IMR-90 (cell line): ENCODE measurements at regions not wholly inside any gene's neighbourhood (a gene's known extent, or its start where the extent isn't known, plus 50 kb on each side); places are given as distances from the start of the nearest gene placed in this dataset.

Experiments used
- ATAC-seq: fragments of 200-7000 bp; cut with Tn5 transposase; 2 replicates; pipeline ENCODE4 v1.9.1; 2020; ENCODE audit warnings: low read depth, mild to moderate bottlenecking, moderate library complexity
- BruUV-seq: library from RNA; stranded (reverse); fragments of 400-500 nt; replicated peaks from 2 replicates; lab custom pipeline; 2021; lab: Mats Ljungman, UMichigan
- CTCF ChIA-PET: fragments of 300-600 bp; formaldehyde crosslinking; extraction: SDS; loops from one replicate; lab custom pipeline; 2021; ENCODE audit warnings: antibody characterized with exemption; lab: Yijun Ruan, JAX
- POLR2A ChIA-PET: fragments of 300-600 bp; sonication (Branson Sonifier 250); formaldehyde crosslinking; loops from one replicate; lab custom pipeline; 2022; ENCODE audit warnings: antibody characterized with exemption; ENCODE audit not compliant: unreplicated experiment; lab: Charles Lee
- DNase-seq: peaks from one replicate; pipeline ENCODE4 v3.0.0; 2013
- H2AFZ ChIP-seq: replicated peaks from 2 replicates; pipeline ENCODE3; 2013; ENCODE audit warnings: low read length, mild to moderate bottlenecking; ENCODE audit not compliant: poor library complexity
- H2AK5ac ChIP-seq: 2 replicates; pipeline ENCODE4 v1.6.1; 2013; ENCODE audit warnings: low read depth, low read length, inconsistent platforms
- H2AK9ac ChIP-seq: replicated peaks from 2 replicates; pipeline ENCODE3; 2013; ENCODE audit warnings: mild to moderate bottlenecking, low read depth, low read length, moderate library complexity; ENCODE audit not compliant: poor library complexity
- H2BK120ac ChIP-seq: 2 replicates; pipeline ENCODE4 v1.6.1; 2013; ENCODE audit warnings: low read depth, low read length, inconsistent platforms
- H2BK15ac ChIP-seq: 3 replicates; pipeline ENCODE4 v1.6.1; 2013; ENCODE audit warnings: low read depth, low read length, inconsistent platforms
- H2BK20ac ChIP-seq: 2 replicates; pipeline ENCODE4 v1.6.1; 2013; ENCODE audit warnings: low read depth, mild to moderate bottlenecking, inconsistent platforms, low read length, moderate library complexity
- H2BK5ac ChIP-seq: 2 replicates; pipeline ENCODE4 v1.6.1; 2013; ENCODE audit warnings: mild to moderate bottlenecking, low read depth, low read length, inconsistent platforms; ENCODE audit not compliant: poor library complexity, severe bottlenecking
- H3K14ac ChIP-seq: replicated peaks from 2 replicates; pipeline ENCODE4 v1.6.1; 2013; ENCODE audit warnings: low read depth, low read length, inconsistent platforms
- H3K18ac ChIP-seq: 2 replicates; pipeline ENCODE4 v1.6.1; 2013; ENCODE audit warnings: low read depth, low read length, control low read depth
- H3K23ac ChIP-seq: 2 replicates; pipeline ENCODE4 v1.6.1; 2013; ENCODE audit warnings: low read depth, low read length, inconsistent platforms
- H3K27ac ChIP-seq: 2 replicates; pipeline ENCODE4 v1.5.1; 2013; ENCODE audit warnings: mild to moderate bottlenecking, control low read depth, low read length; ENCODE audit not compliant: insufficient read depth
- H3K27me3 ChIP-seq: 2 replicates; pipeline ENCODE4 v1.6.1; 2013; ENCODE audit warnings: low read length; ENCODE audit not compliant: control insufficient read depth, insufficient read depth
- H3K36me3 ChIP-seq: 2 replicates; pipeline ENCODE4 v1.6.1; 2013; ENCODE audit warnings: low read length, mixed read lengths; ENCODE audit not compliant: control insufficient read depth, insufficient read depth
- H3K4ac ChIP-seq: 2 replicates; pipeline ENCODE4 v1.6.1; 2013; ENCODE audit warnings: low read depth, low read length, inconsistent platforms
- H3K4me1 ChIP-seq: 2 replicates; pipeline ENCODE4 v1.6.1; 2013; ENCODE audit warnings: low read length, mixed read lengths; ENCODE audit not compliant: control insufficient read depth, insufficient read depth
- H3K4me2 ChIP-seq: 2 replicates; pipeline ENCODE4 v1.6.1; 2013; ENCODE audit warnings: low read depth, mild to moderate bottlenecking, control low read depth, low read length, moderate library complexity
- H3K4me3 ChIP-seq: 2 replicates; pipeline ENCODE4 v1.5.1; 2013; ENCODE audit warnings: low read depth, mild to moderate bottlenecking, control low read depth, low read length, moderate library complexity; ENCODE audit not compliant: insufficient read depth
- H3K56ac ChIP-seq: 2 replicates; pipeline ENCODE4 v1.6.1; 2013; ENCODE audit warnings: low read length, inconsistent platforms; ENCODE audit not compliant: insufficient read depth; ENCODE audit errors: extremely low read depth
- H3K79me1 ChIP-seq, 2 experiments: 2 replicates each; pipeline ENCODE4 v1.6.1; 2013; ENCODE audit warnings: low read length in 2 of 2, inconsistent platforms in 1 of 2, low read depth in 1 of 2
- H3K9ac ChIP-seq: 2 replicates; pipeline ENCODE4 v1.6.1; 2013; ENCODE audit warnings: low read depth, low read length, control low read depth
- H3K9me1 ChIP-seq: 2 replicates; pipeline ENCODE4 v1.6.1; 2013; ENCODE audit warnings: low read length, inconsistent platforms; ENCODE audit not compliant: insufficient read depth
- H3K9me3 ChIP-seq: 2 replicates; pipeline ENCODE4 v1.6.1; 2013; ENCODE audit warnings: low read length; ENCODE audit not compliant: control insufficient read depth, insufficient read depth
- H4K20me1 ChIP-seq: 2 replicates; pipeline ENCODE4 v1.6.1; 2013; ENCODE audit warnings: low read length, inconsistent platforms; ENCODE audit not compliant: insufficient read depth
- H4K5ac ChIP-seq: 2 replicates; pipeline ENCODE4 v1.6.1; 2013; ENCODE audit warnings: mild to moderate bottlenecking, low read depth, low read length, control low read depth
- H4K8ac ChIP-seq, 2 experiments: 2 replicates each; pipeline ENCODE4 v1.6.1; 2013; ENCODE audit warnings: low read depth in 2 of 2, low read length in 2 of 2, control low read depth in 1 of 2, inconsistent platforms in 1 of 2
- H4K91ac ChIP-seq: 2 replicates; pipeline ENCODE4 v1.6.1; 2013; ENCODE audit warnings: low read depth, low read length, inconsistent platforms; ENCODE audit not compliant: insufficient read depth
- BHLHE40 ChIP-seq: fragments of 150-350 bp; IDR thresholded peaks from 2 replicates; pipeline ENCODE4 v1.6.1; 2016; ENCODE audit warnings: mild to moderate bottlenecking, low read depth, low read length
- CEBPB ChIP-seq: IDR thresholded peaks from 2 replicates; pipeline ENCODE4 v1.6.1; 2012; ENCODE audit warnings: low read depth, low read length, improper control_type of control experiment
- CHD1 ChIP-seq: IDR thresholded peaks from 2 replicates; pipeline ENCODE4 v1.6.1; 2012; ENCODE audit warnings: low read depth, low read length, improper control_type of control experiment
- FOS ChIP-seq: fragments of 150-350 bp; IDR thresholded peaks from 2 replicates; pipeline ENCODE4 v1.6.1; 2016; ENCODE audit warnings: low read depth, low read length
- MAFK ChIP-seq: IDR thresholded peaks from 2 replicates; pipeline ENCODE4 v1.6.1; 2012; ENCODE audit warnings: low read depth, low read length, improper control_type of control experiment
- MAZ ChIP-seq: IDR thresholded peaks from 2 replicates; pipeline ENCODE4 v1.6.1; 2012; ENCODE audit warnings: low read depth, mild to moderate bottlenecking, low read length, improper control_type of control experiment, moderate library complexity, borderline replicate concordance
- MXI1 ChIP-seq: IDR thresholded peaks from 2 replicates; pipeline ENCODE4 v1.6.1; 2012; ENCODE audit warnings: low read depth, mild to moderate bottlenecking, low read length, moderate library complexity, borderline replicate concordance
- NFE2L2 ChIP-seq: fragments of 150-350 bp; IDR thresholded peaks from 2 replicates; pipeline ENCODE4 v1.6.1; 2016; ENCODE audit warnings: low read depth, mild to moderate bottlenecking, low read length
- POLR2A ChIP-seq: IDR thresholded peaks from 2 replicates; pipeline ENCODE4 v1.6.1; 2012; ENCODE audit warnings: mild to moderate bottlenecking, low read depth, low read length
- RAD21 ChIP-seq: IDR thresholded peaks from 2 replicates; pipeline ENCODE4 v1.6.1; 2012; ENCODE audit warnings: low read length, improper control_type of control experiment
- RCOR1 ChIP-seq: IDR thresholded peaks from 2 replicates; pipeline ENCODE4 v1.6.1; 2012; ENCODE audit warnings: mild to moderate bottlenecking, low read length, improper control_type of control experiment; ENCODE audit not compliant: insufficient replicate concordance
- RFX5 ChIP-seq: IDR thresholded peaks from 2 replicates; pipeline ENCODE4 v1.8.0; 2012; ENCODE audit warnings: low read depth, mild to moderate bottlenecking, low read length, moderate library complexity
- SMC3 ChIP-seq: fragments of 150-350 bp; IDR thresholded peaks from 2 replicates; pipeline ENCODE4 v1.6.1; 2016; ENCODE audit warnings: low read depth, mild to moderate bottlenecking, antibody characterized with exemption, low read length, moderate library complexity
- WGBS, 2 experiments: methylation state at CpG; one replicate each; pipeline versions ENCODE4 v1.1.5 to v1.1.7; 2013; ENCODE audit warnings: missing lambda C conversion rate in 2 of 2; ENCODE audit not compliant: insufficient read length in 1 of 2; ENCODE audit errors: extremely low coverage in 2 of 2; 5-methylcytosine and 5-hydroxymethylcytosine counted together
- dilution Hi-C: fragments of 300-500 bp; cut with HindIII; formaldehyde crosslinking; loops from one replicate; pipeline ENCODE4 v1.14.3; 2018; ENCODE audit warnings: low sequenced_read_pairs; ENCODE audit not compliant: unreplicated experiment
- in situ Hi-C: fragments of 300-500 bp; cut with MboI; formaldehyde crosslinking; loops from 3 replicates; pipeline ENCODE4 v1.14.3; 2019; ENCODE audit warnings: low sequenced_read_pairs, inconsistent platforms, mixed read lengths
- intact Hi-C: fragments of 100-400 bp; cut with micrococcal nuclease; formaldehyde crosslinking; loops from 2 replicates; pipeline ENCODE4 v1.10.0; 2022
- TF ChIP-seq, protein P1 (sequence below): conservative IDR thresholded peaks from 2 replicates; pipeline ENCODE4 v1.5.1; 2012; ENCODE audit warnings: mild to moderate bottlenecking, low read depth, low read length, improper control_type of control experiment
- TF ChIP-seq, protein P2 (sequence below): fragments of 150-350 bp; IDR thresholded peaks from 2 replicates; pipeline ENCODE4 v1.6.1; 2016; ENCODE audit warnings: low read depth, mild to moderate bottlenecking, low read length, moderate library complexity, borderline replicate concordance
- TF ChIP-seq, protein P3 (sequence below): fragments of 150-350 bp; IDR thresholded peaks from 2 replicates; pipeline ENCODE4 v1.6.1; 2017; ENCODE audit warnings: mild to moderate bottlenecking, antibody characterized with exemption, low read length, low read depth

DNA sequence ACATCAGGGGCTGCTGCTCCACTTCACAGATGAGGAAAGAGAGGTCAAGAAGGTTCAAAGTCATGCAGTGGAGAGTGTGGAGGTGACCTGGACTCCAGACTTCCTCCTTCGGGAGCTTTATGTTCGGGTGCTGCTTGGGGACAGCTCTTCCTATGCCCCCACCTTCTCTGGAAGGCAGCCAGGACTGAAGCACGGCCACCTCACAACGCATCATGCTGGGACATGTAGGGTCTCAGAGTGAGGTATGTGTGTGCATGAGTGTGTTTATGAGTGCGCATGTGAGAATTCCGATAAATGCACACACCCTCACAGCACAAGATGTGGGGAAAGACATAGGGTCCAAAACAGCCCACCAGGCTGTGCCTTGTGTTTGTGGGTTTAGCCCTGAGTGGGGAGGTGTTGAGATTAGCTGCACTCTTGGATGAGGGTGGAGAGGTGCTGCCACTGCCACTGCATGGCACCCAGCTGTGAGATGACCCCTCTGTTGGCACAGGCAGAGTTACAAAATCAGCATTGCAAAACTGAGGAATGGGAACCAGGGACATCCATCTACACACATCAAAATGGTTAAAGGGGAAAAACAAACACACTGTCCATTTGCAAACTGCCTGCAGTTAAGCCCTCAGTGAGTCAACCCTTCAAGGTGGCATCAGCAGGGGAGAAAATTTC, 367.4 kb downstream of the SEC14L1 start:
- no peak overlapping the region for H4K8ac ChIP-seq
- no TSS peak for BruUV-seq
- H3K9me1 ChIP-seq = no peaks in the 10 kb centered on the region; the same call in 1 of the 2 replicates
- no peak overlapping the region for H4K91ac ChIP-seq
- H2BK120ac ChIP-seq = no peak overlapping the region
- TF ChIP-seq CEBPB = no peak
- no peak for TF ChIP-seq RFX5
- no peak for TF ChIP-seq SMC3
- TF ChIP-seq, protein P1, sequence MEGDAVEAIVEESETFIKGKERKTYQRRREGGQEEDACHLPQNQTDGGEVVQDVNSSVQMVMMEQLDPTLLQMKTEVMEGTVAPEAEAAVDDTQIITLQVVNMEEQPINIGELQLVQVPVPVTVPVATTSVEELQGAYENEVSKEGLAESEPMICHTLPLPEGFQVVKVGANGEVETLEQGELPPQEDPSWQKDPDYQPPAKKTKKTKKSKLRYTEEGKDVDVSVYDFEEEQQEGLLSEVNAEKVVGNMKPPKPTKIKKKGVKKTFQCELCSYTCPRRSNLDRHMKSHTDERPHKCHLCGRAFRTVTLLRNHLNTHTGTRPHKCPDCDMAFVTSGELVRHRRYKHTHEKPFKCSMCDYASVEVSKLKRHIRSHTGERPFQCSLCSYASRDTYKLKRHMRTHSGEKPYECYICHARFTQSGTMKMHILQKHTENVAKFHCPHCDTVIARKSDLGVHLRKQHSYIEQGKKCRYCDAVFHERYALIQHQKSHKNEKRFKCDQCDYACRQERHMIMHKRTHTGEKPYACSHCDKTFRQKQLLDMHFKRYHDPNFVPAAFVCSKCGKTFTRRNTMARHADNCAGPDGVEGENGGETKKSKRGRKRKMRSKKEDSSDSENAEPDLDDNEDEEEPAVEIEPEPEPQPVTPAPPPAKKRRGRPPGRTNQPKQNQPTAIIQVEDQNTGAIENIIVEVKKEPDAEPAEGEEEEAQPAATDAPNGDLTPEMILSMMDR = no peak
- no peak for TF ChIP-seq MXI1
- no peak for TF ChIP-seq RAD21
- TF ChIP-seq CHD1 = no peak
- TF ChIP-seq, protein P2, sequence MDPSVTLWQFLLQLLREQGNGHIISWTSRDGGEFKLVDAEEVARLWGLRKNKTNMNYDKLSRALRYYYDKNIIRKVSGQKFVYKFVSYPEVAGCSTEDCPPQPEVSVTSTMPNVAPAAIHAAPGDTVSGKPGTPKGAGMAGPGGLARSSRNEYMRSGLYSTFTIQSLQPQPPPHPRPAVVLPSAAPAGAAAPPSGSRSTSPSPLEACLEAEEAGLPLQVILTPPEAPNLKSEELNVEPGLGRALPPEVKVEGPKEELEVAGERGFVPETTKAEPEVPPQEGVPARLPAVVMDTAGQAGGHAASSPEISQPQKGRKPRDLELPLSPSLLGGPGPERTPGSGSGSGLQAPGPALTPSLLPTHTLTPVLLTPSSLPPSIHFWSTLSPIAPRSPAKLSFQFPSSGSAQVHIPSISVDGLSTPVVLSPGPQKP = no peak
- no peak for TF ChIP-seq MAZ
- no peak for TF ChIP-seq FOS
- no peak for TF ChIP-seq MAFK
- no peak for TF ChIP-seq POLR2A
- TF ChIP-seq NFE2L2 = no peak
- TF ChIP-seq, protein P3, sequence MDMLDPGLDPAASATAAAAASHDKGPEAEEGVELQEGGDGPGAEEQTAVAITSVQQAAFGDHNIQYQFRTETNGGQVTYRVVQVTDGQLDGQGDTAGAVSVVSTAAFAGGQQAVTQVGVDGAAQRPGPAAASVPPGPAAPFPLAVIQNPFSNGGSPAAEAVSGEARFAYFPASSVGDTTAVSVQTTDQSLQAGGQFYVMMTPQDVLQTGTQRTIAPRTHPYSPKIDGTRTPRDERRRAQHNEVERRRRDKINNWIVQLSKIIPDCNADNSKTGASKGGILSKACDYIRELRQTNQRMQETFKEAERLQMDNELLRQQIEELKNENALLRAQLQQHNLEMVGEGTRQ = no peak
- TF ChIP-seq RCOR1 = no peak
- no peak for TF ChIP-seq BHLHE40
- no peaks in the 10 kb centered on the region for H3K79me1 ChIP-seq
- no peak overlapping the region for H3K4ac ChIP-seq
- no peak overlapping the region for H3K14ac ChIP-seq
- H4K5ac ChIP-seq = no peak overlapping the region
- H3K9ac ChIP-seq = no peak overlapping the region
- H3K23ac ChIP-seq = no peak overlapping the region
- in situ Hi-C loops = no loop called here
- CTCF ChIA-PET = interaction anchor here (1.1 kb wide), 1 partner anchor 78 kb away, joined by 3 read pairs; no protein-coding TSS in a partner anchor
- no peak overlapping the region for H2BK20ac ChIP-seq
- DNase-seq (no peak), ATAC-seq (no peak)
- no peak overlapping the region for H2AK5ac ChIP-seq
- H2BK15ac ChIP-seq = no peak overlapping the region
- POLR2A ChIA-PET = no interaction called here
- WGBS, 2 experiments = no CpG with 5 or more reads among the region's 6 CpGs
- H3K27me3 ChIP-seq = no peaks in the 10 kb centered on the region
- no peaks in the 10 kb centered on the region; the same call in 1 of the 2 replicates for H4K20me1 ChIP-seq
- peaks cover 4% of the 10 kb centered on the region; the same call in 1 of the 2 replicates for H3K9me3 ChIP-seq
- no peaks in the 10 kb centered on the region; the same call in 1 of the 2 replicates for H3K4me1 ChIP-seq
- no peak overlapping the region for H3K56ac ChIP-seq
- no peak overlapping the region for H3K4me3 ChIP-seq
- H2AK9ac ChIP-seq = no peak overlapping the region
- no peaks in the 10 kb centered on the region; the same call in 1 of the 2 replicates for H3K36me3 ChIP-seq
- dilution Hi-C loops = no loop called here
- no peak overlapping the region for H3K4me2 ChIP-seq
- intact Hi-C loops = no loop called here
- no peak overlapping the region for H3K27ac ChIP-seq
- H2AFZ ChIP-seq = no peak overlapping the region
- no peak overlapping the region for H2BK5ac ChIP-seq
- H3K18ac ChIP-seq = no peak overlapping the region
